CD4-positive, alpha-beta T cell (primary cell): ENCODE measurements at regions not wholly inside any gene's neighbourhood (a gene's known extent, or its start where the extent isn't known, plus 50 kb on each side); places are given as distances from the start of the nearest gene placed in this dataset.

ENCODE experiments used
- ATAC-seq: fragments of 200-7000 bp; cut with Tn5 transposase; one replicate; pipeline ENCODE4 v1.10.0; 2022; ENCODE audit warnings: mild to moderate bottlenecking; ENCODE audit not compliant: poor library complexity
- CTCF ChIA-PET: fragments of 350-600 bp; sonication (Branson Sonifier 250); formaldehyde crosslinking; loops from one replicate; lab custom pipeline; 2021; ENCODE audit warnings: antibody characterized with exemption, inconsistent platforms; lab: Charles Lee
- POLR2A ChIA-PET: fragments of 350-600 bp; sonication (Branson Sonifier 250); formaldehyde crosslinking; loops from one replicate; lab custom pipeline; 2021; ENCODE audit warnings: antibody characterized with exemption, inconsistent platforms; lab: Charles Lee
- DNase-seq, 14 experiments: peaks; one replicate each; pipeline ENCODE4 v3.0.0-alpha.2; 2013 to 2020; ENCODE audit warnings: mixed read lengths in 2 of 14
- H3K27ac ChIP-seq, 2 donors: one replicate each; pipeline versions ENCODE4 v1.5.1 to v1.7.0; 2013; ENCODE audit warnings: low read length in 2 of 2, low read depth in 1 of 2, mild to moderate bottlenecking in 1 of 2
- H3K27me3 ChIP-seq, 2 experiments: 1 replicate in 1 of 2; 2 replicates in 1 of 2; pipeline versions ENCODE4 v1.6.1 to v1.7.0; 2013; ENCODE audit warnings: low read length in 2 of 2, control low read depth in 1 of 2, mild to moderate bottlenecking in 1 of 2, moderate library complexity in 1 of 2; ENCODE audit not compliant: insufficient read depth in 2 of 2, control insufficient read depth in 1 of 2
- H3K36me3 ChIP-seq: one replicate; pipeline ENCODE4 v1.6.1; 2013; ENCODE audit warnings: low read length, control low read depth; ENCODE audit not compliant: insufficient read depth
- H3K4me1 ChIP-seq: one replicate; pipeline ENCODE4 v1.6.1; 2013; ENCODE audit warnings: low read length, control low read depth; ENCODE audit not compliant: insufficient read depth
- H3K4me3 ChIP-seq: one replicate; pipeline ENCODE4 v1.5.1; 2013; ENCODE audit warnings: mild to moderate bottlenecking, low read length, moderate library complexity
- H3K9me3 ChIP-seq, 2 experiments: 1 replicate in 1 of 2; 2 replicates in 1 of 2; pipeline versions ENCODE4 v1.6.1 to v1.7.0; 2013; ENCODE audit warnings: low read length in 2 of 2, mild to moderate bottlenecking in 2 of 2, control low read depth in 1 of 2, moderate library complexity in 1 of 2; ENCODE audit not compliant: control insufficient read depth in 1 of 2, insufficient read depth in 1 of 2
- H3K27ac Mint-ChIP-seq: one replicate; pipeline ENCODE4 v1.8.0; 2020; ENCODE audit warnings: mixed read lengths
- H3K27me3 Mint-ChIP-seq: one replicate; pipeline ENCODE4 v1.8.0; 2021; ENCODE audit warnings: mixed read lengths
- H3K36me3 Mint-ChIP-seq: one replicate; pipeline ENCODE4 v1.8.0; 2021; ENCODE audit warnings: low read depth, mixed read lengths
- H3K4me1 Mint-ChIP-seq: one replicate; pipeline ENCODE4 v1.8.0; 2021; ENCODE audit warnings: low read depth, mixed read lengths
- H3K4me3 Mint-ChIP-seq: one replicate; pipeline ENCODE4 v1.8.0; 2020; ENCODE audit warnings: mild to moderate bottlenecking, mixed read lengths
- H3K9me3 Mint-ChIP-seq: one replicate; pipeline ENCODE4 v1.8.0; 2020; ENCODE audit warnings: mixed read lengths
- intact Hi-C, 2 experiments: fragments of 100-400 bp; cut with DNase I in 1 of 2; cut with micrococcal nuclease in 1 of 2; formaldehyde crosslinking; loops; one replicate each; pipeline versions ENCODE4 v1.15.1 to v1.9.0; 2023 to 2025; cut with DNase I, micrococcal nuclease
- TF ChIP-seq, protein P1 (sequence below): fragments of 200-600 bp; IDR thresholded peaks from one replicate; pipeline ENCODE4 v1.8.0; 2022; ENCODE audit warnings: antibody characterized with exemption, mild to moderate bottlenecking

- Histone ChIP-seq H3K36me3 (no peaks in the 10 kb centered on the region), H3K9me3 (no peaks in the 10 kb centered on the region), H3K4me1 (no peaks in the 10 kb centered on the region), H3K27me3 (no peaks in the 10 kb centered on the region), H3K27ac (no peak overlapping the region), H3K4me3 (no peak overlapping the region)
- Mint-ChIP-seq H3K4me1 (no peaks in the 10 kb centered on the region), H3K9me3 (no peaks in the 10 kb centered on the region), H3K36me3 (no peaks in the 10 kb centered on the region), H3K4me3 (no peak overlapping the region), H3K27me3 (no peaks in the 10 kb centered on the region), H3K27ac (no peak overlapping the region)
- POLR2A ChIA-PET = no interaction called here
- ATAC-seq (no peak), DNase-seq (no peak)
- intact Hi-C loops = no loop called here
- TF ChIP-seq, protein P1, sequence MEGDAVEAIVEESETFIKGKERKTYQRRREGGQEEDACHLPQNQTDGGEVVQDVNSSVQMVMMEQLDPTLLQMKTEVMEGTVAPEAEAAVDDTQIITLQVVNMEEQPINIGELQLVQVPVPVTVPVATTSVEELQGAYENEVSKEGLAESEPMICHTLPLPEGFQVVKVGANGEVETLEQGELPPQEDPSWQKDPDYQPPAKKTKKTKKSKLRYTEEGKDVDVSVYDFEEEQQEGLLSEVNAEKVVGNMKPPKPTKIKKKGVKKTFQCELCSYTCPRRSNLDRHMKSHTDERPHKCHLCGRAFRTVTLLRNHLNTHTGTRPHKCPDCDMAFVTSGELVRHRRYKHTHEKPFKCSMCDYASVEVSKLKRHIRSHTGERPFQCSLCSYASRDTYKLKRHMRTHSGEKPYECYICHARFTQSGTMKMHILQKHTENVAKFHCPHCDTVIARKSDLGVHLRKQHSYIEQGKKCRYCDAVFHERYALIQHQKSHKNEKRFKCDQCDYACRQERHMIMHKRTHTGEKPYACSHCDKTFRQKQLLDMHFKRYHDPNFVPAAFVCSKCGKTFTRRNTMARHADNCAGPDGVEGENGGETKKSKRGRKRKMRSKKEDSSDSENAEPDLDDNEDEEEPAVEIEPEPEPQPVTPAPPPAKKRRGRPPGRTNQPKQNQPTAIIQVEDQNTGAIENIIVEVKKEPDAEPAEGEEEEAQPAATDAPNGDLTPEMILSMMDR = no peak
- CTCF ChIA-PET = no interaction called here
Measured at GRCh38 chr2:217110550-217110949, 250.7 kb upstream of the TNP1 start.

- H3K36me3 ChIP-seq = no peaks in the 10 kb centered on the region
- Mint-ChIP-seq H3K36me3 (no peaks in the 10 kb centered on the region), H3K27ac (no peak overlapping the region), H3K27me3 (no peaks in the 10 kb centered on the region), H3K4me1 (no peaks in the 10 kb centered on the region), H3K9me3 (no peaks in the 10 kb centered on the region), H3K4me3 (no peak overlapping the region)
- no peaks in the 10 kb centered on the region for H3K9me3 ChIP-seq
- POLR2A ChIA-PET = no interaction called here
- TF ChIP-seq, protein P1 = no peak
- intact Hi-C loops = no loop called here
- CTCF ChIA-PET = no interaction called here
- H3K27ac ChIP-seq = no peak overlapping the region
- no peaks in the 10 kb centered on the region for H3K4me1 ChIP-seq
- ATAC-seq = no peak
- no peak for DNase-seq
- no peaks in the 10 kb centered on the region for H3K27me3 ChIP-seq
- H3K4me3 ChIP-seq = no peak overlapping the region
Measured at GRCh38 chr2:217108575-217109027, 248.7 kb upstream of the TNP1 start.

DNA sequence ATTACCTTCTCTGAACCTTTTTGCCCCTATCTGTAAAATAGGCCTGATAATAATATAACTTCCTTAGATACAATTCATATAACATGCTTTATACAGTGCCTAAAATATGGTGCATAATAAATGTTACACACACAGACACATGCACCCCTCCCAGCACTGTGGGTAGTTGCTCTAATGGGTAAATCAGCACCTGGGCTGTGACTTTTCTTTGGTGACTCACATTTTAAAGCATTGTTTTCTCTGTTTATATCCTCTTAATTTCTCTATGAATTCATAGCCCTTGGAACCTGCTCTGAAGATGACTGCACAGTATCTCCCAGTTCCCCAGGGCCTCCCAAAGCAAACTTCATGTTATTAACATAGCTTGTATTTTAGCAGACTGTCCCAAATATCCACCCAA lies 248.2 kb upstream of the TNP1 start:
- ChIA-PET POLR2A (no interaction called here), CTCF (no interaction called here)
- no peaks in the 10 kb centered on the region for H3K9me3 Mint-ChIP-seq
- Histone ChIP-seq H3K4me1 (no peaks in the 10 kb centered on the region), H3K27me3 (no peaks in the 10 kb centered on the region), H3K36me3 (no peaks in the 10 kb centered on the region), H3K4me3 (no peak overlapping the region), H3K27ac (no peak overlapping the region), H3K9me3 (no peaks in the 10 kb centered on the region)
- intact Hi-C loops = no loop called here
- no peaks in the 10 kb centered on the region for H3K4me1 Mint-ChIP-seq
- DNase-seq (no peak), ATAC-seq (no peak)
- H3K27me3 Mint-ChIP-seq = no peaks in the 10 kb centered on the region
- H3K4me3 Mint-ChIP-seq = no peak overlapping the region
- H3K27ac Mint-ChIP-seq = no peak overlapping the region
- TF ChIP-seq, protein P1 = no peak
- no peaks in the 10 kb centered on the region for H3K36me3 Mint-ChIP-seq
